ENCODE measurements at regions not wholly inside any gene's neighbourhood (a gene's known extent, or its start where the extent isn't known, plus 50 kb on each side); places are given as distances from the start of the nearest gene placed in this dataset.
A peak's percentile ranks its signal among the peaks of the same experiment; 100 is the strongest.

GRCh38 chr21:17003258-17003615 is 509.6 kb upstream of the CXADR start:
- no peak for DNase-seq (ENCODE audit: low spot score)

- DNase-seq (ENCODE audit: low spot score) = peak; percentile 10
These were observed 509.0 kb upstream of the CXADR start for GRCh38 chr21:17003763-17004373.

- no peak for DNase-seq (ENCODE audit: low spot score)
These were observed 480.6 kb upstream of the CXADR start for GRCh38 chr21:17032141-17032655.

- DNase-seq (ENCODE audit: low spot score) = no peak
These were observed 468.1 kb upstream of the CXADR start for GRCh38 chr21:17044696-17045095.

- DNase-seq (ENCODE audit: low spot score) = no peak
These were observed 467.5 kb upstream of the CXADR start for GRCh38 chr21:17045214-17045853.

- no peak for DNase-seq (ENCODE audit: low spot score)
These were observed 463.9 kb upstream of the CXADR start for GRCh38 chr21:17048974-17049373.

GRCh38 chr21:17050156-17050555 is 462.7 kb upstream of the CXADR start:
- no peak for DNase-seq (ENCODE audit: low spot score)

GRCh38 chr21:17050646-17051045 is 462.2 kb upstream of the CXADR start:
- no peak for DNase-seq (ENCODE audit: low spot score)

- DNase-seq (ENCODE audit: low spot score) = peak; percentile 64
These were observed 461.8 kb upstream of the CXADR start for GRCh38 chr21:17051054-17051453.

GRCh38 chr21:17053321-17053720 is 459.5 kb upstream of the CXADR start:
- no peak for DNase-seq (ENCODE audit: low spot score)

- DNase-seq (ENCODE audit: low spot score) = no peak
These were observed 452.9 kb upstream of the CXADR start for GRCh38 chr21:17059936-17060335.

GRCh38 chr21:17066006-17066405 is 446.8 kb upstream of the CXADR start:
- DNase-seq (ENCODE audit: low spot score) = no peak

GRCh38 chr21:17071093-17071492 is 441.8 kb upstream of the CXADR start:
- DNase-seq (ENCODE audit: low spot score) = no peak

- no peak for DNase-seq (ENCODE audit: low spot score)
These were observed 431.6 kb upstream of the CXADR start for GRCh38 chr21:17081193-17081592.

GRCh38 chr21:17082843-17083483 is 429.9 kb upstream of the CXADR start:
- peak; percentile 24 for DNase-seq (ENCODE audit: low spot score)

- DNase-seq (ENCODE audit: low spot score) = peak; percentile 67
These were observed 427.1 kb upstream of the CXADR start for GRCh38 chr21:17085707-17086106.

GRCh38 chr21:17088500-17088899 is 424.3 kb upstream of the CXADR start:
- no peak for DNase-seq (ENCODE audit: low spot score)

GRCh38 chr21:17089091-17089491 is 423.8 kb upstream of the CXADR start:
- peak; percentile 56 for DNase-seq (ENCODE audit: low spot score)

- DNase-seq (ENCODE audit: low spot score) = no peak
These were observed 411.1 kb upstream of the CXADR start for GRCh38 chr21:17101696-17102095.

GRCh38 chr21:17105932-17106331 is 406.9 kb upstream of the CXADR start:
- no peak for DNase-seq (ENCODE audit: low spot score)

- no peak for DNase-seq (ENCODE audit: low spot score)
These were observed 398.8 kb upstream of the CXADR start for GRCh38 chr21:17114045-17114444.

- no peak for DNase-seq (ENCODE audit: low spot score)
These were observed 394.0 kb upstream of the CXADR start for GRCh38 chr21:17118638-17119384.
